Naive thymus-derived CD8-positive, alpha-beta T cell (primary cell): ENCODE measurements at regions not wholly inside any gene's neighbourhood (a gene's known extent, or its start where the extent isn't known, plus 50 kb on each side); places are given as distances from the start of the nearest gene placed in this dataset.

Experiments used
- ATAC-seq, 2 donors: fragments of 150-1000 bp; cut with Tn5 transposase in 1 of 2; sonication (Bioruptor Pico), chemical (Tn5 transposase) in 1 of 2; 1 replicate in 1 of 2; 2 replicates in 1 of 2; pipeline ENCODE4 v1.10.0; 2021; ENCODE audit warnings: mild to moderate bottlenecking in 2 of 2, moderate library complexity in 2 of 2
- POLR2A ChIA-PET: fragments of 350-600 bp; sonication (Branson Sonifier 250); formaldehyde crosslinking; loops from one replicate; lab custom pipeline; 2021; ENCODE audit warnings: antibody characterized with exemption; lab: Charles Lee
- DNase-seq, 10 donors: peaks; one replicate each; pipeline versions ENCODE4 v3.0.0 to v3.0.0-alpha.2; 2020 to 2022
- H3K27ac Mint-ChIP-seq, 10 donors: one replicate each; pipeline ENCODE4 v1.8.0; 2020 to 2022; ENCODE audit warnings: mild to moderate bottlenecking in 10 of 10, mixed read lengths in 10 of 10, moderate library complexity in 4 of 10, inconsistent platforms in 1 of 10
- H3K27me3 Mint-ChIP-seq, 5 donors: one replicate each; pipeline ENCODE4 v1.8.0; 2021 to 2022; ENCODE audit warnings: mixed read lengths in 5 of 5
- H3K36me3 Mint-ChIP-seq, 3 donors: one replicate each; pipeline ENCODE4 v1.8.0; 2020 to 2022; ENCODE audit warnings: mixed read lengths in 3 of 3, mild to moderate bottlenecking in 2 of 3, inconsistent platforms in 1 of 3
- H3K4me1 Mint-ChIP-seq, 4 donors: one replicate each; pipeline ENCODE4 v1.8.0; 2021 to 2022; ENCODE audit warnings: mixed read lengths in 4 of 4
- H3K4me3 Mint-ChIP-seq, 10 donors: one replicate each; pipeline ENCODE4 v1.8.0; 2020 to 2022; ENCODE audit warnings: mild to moderate bottlenecking in 10 of 10, mixed read lengths in 10 of 10, moderate library complexity in 6 of 10, inconsistent platforms in 1 of 10
- H3K9me3 Mint-ChIP-seq, 9 donors: one replicate each; pipeline ENCODE4 v1.8.0; 2020 to 2022; ENCODE audit warnings: mixed read lengths in 9 of 9, mild to moderate bottlenecking in 3 of 9, inconsistent platforms in 1 of 9, moderate library complexity in 1 of 9

- ATAC-seq = no peak
These were observed 107.8 kb upstream of the CXCL12 start for GRCh38 chr10:44492678-44493077.

GRCh38 chr10:44498222-44498621 lies 113.3 kb upstream of the CXCL12 start:
- ATAC-seq (no peak), DNase-seq (no peak)
- Mint-ChIP-seq H3K36me3 (no peaks in the 10 kb centered on the region), H3K27ac (no peak overlapping the region), H3K4me1 (no peaks in the 10 kb centered on the region), H3K4me3 (no peak overlapping the region), H3K27me3 (peaks cover 0 to 8% (median 5%) of the 10 kb centered on the region in 5 donors), H3K9me3 (peaks cover 0 to 11% (median 8%) of the 10 kb centered on the region in 9 donors)
- POLR2A ChIA-PET = no interaction called here

More at GRCh38 chr10:44492678-44493077, 107.8 kb upstream of the CXCL12 start:
- no peak for DNase-seq
- Mint-ChIP-seq H3K27me3 (peaks cover 7 to 29% (median 12%) of the 10 kb centered on the region in 5 donors), H3K9me3 (peaks cover 0 to 29% (median 22%) of the 10 kb centered on the region in 9 donors), H3K4me3 (no peak overlapping the region), H3K27ac (no peak overlapping the region), H3K4me1 (no peaks in the 10 kb centered on the region), H3K36me3 (no peaks in the 10 kb centered on the region)
- POLR2A ChIA-PET = no interaction called here

GRCh38 chr10:44500451-44500850 lies 115.6 kb upstream of the CXCL12 start:
- H3K36me3 Mint-ChIP-seq = no peaks in the 10 kb centered on the region
- DNase-seq (no peak), ATAC-seq (no peak)
- H3K4me1 Mint-ChIP-seq = no peaks in the 10 kb centered on the region
- no peak overlapping the region for H3K27ac Mint-ChIP-seq
- peaks cover 0 to 12% (median 1%) of the 10 kb centered on the region in 5 donors for H3K27me3 Mint-ChIP-seq
- POLR2A ChIA-PET = no interaction called here
- H3K9me3 Mint-ChIP-seq = peaks cover 0 to 9% (median 6%) of the 10 kb centered on the region in 9 donors
- no peak overlapping the region for H3K4me3 Mint-ChIP-seq

GRCh38 chr10:44506386-44506785 lies 121.5 kb upstream of the CXCL12 start:
- Mint-ChIP-seq H3K27ac (no peak overlapping the region), H3K27me3 (peaks cover 3 to 36% (median 6%) of the 10 kb centered on the region in 5 donors), H3K9me3 (peaks cover 0 to 3% (median 0%) of the 10 kb centered on the region in 9 donors), H3K4me1 (no peaks in the 10 kb centered on the region), H3K36me3 (no peaks in the 10 kb centered on the region), H3K4me3 (no peak overlapping the region)
- DNase-seq = no peak
- ATAC-seq = no peak
- POLR2A ChIA-PET = no interaction called here

GRCh38 chr10:44510379-44511115 lies 125.7 kb upstream of the CXCL12 start:
- Mint-ChIP-seq H3K9me3 (peaks cover 0 to 3% (median 0%) of the 10 kb centered on the region in 9 donors), H3K4me3 (no peak overlapping the region), H3K27ac (no peak overlapping the region), H3K27me3 (peaks cover 3 to 28% (median 6%) of the 10 kb centered on the region in 5 donors), H3K4me1 (no peaks in the 10 kb centered on the region), H3K36me3 (no peaks in the 10 kb centered on the region)
- no peak for DNase-seq
- ATAC-seq = no peak
- POLR2A ChIA-PET = no interaction called here

- Mint-ChIP-seq H3K27me3 (peaks cover 4 to 28% (median 6%) of the 10 kb centered on the region in 5 donors), H3K9me3 (peaks cover 0 to 3% (median 0%) of the 10 kb centered on the region in 9 donors), H3K4me1 (no peaks in the 10 kb centered on the region), H3K36me3 (no peaks in the 10 kb centered on the region), H3K27ac (no peak overlapping the region), H3K4me3 (no peak overlapping the region)
- DNase-seq (no peak), ATAC-seq (no peak)
- POLR2A ChIA-PET = no interaction called here
These were observed 126.3 kb upstream of the CXCL12 start for GRCh38 chr10:44511166-44511565.

GRCh38 chr10:44511601-44512000 lies 126.7 kb upstream of the CXCL12 start:
- POLR2A ChIA-PET = no interaction called here
- no peaks in the 10 kb centered on the region for H3K36me3 Mint-ChIP-seq
- peaks cover 0 to 3% (median 0%) of the 10 kb centered on the region in 9 donors for H3K9me3 Mint-ChIP-seq
- no peaks in the 10 kb centered on the region for H3K4me1 Mint-ChIP-seq
- no peak for DNase-seq
- H3K4me3 Mint-ChIP-seq = no peak overlapping the region
- H3K27ac Mint-ChIP-seq = no peak overlapping the region
- no peak for ATAC-seq
- peaks cover 3 to 25% (median 6%) of the 10 kb centered on the region in 5 donors for H3K27me3 Mint-ChIP-seq

GRCh38 chr10:44512431-44513022 lies 127.6 kb upstream of the CXCL12 start:
- Mint-ChIP-seq H3K27me3 (peaks cover under 1 to 19% (median 5%) of the 10 kb centered on the region in 5 donors), H3K9me3 (peaks cover 0 to 3% (median 0%) of the 10 kb centered on the region in 9 donors)
- POLR2A ChIA-PET = no interaction called here

GRCh38 chr10:44513591-44513990 lies 128.7 kb upstream of the CXCL12 start:
- no peak overlapping the region for H3K27ac Mint-ChIP-seq
- DNase-seq = no peak
- no peaks in the 10 kb centered on the region for H3K36me3 Mint-ChIP-seq
- ATAC-seq = no peak
- no peak overlapping the region for H3K4me3 Mint-ChIP-seq
- H3K9me3 Mint-ChIP-seq = peaks cover 0 to 3% (median 0%) of the 10 kb centered on the region in 9 donors
- H3K4me1 Mint-ChIP-seq = no peaks in the 10 kb centered on the region
- H3K27me3 Mint-ChIP-seq = peaks cover 0 to 15% (median 2%) of the 10 kb centered on the region in 5 donors
- POLR2A ChIA-PET = no interaction called here

More at GRCh38 chr10:44512431-44513022, 127.6 kb upstream of the CXCL12 start:
- no peak overlapping the region for H3K4me3 Mint-ChIP-seq
- H3K27ac Mint-ChIP-seq = no peak overlapping the region
- no peak for ATAC-seq
- H3K36me3 Mint-ChIP-seq = no peaks in the 10 kb centered on the region
- DNase-seq = no peak
- no peaks in the 10 kb centered on the region for H3K4me1 Mint-ChIP-seq

GRCh38 chr10:44516891-44517290 lies 132.0 kb upstream of the CXCL12 start:
- no peaks in the 10 kb centered on the region for H3K36me3 Mint-ChIP-seq
- H3K27me3 Mint-ChIP-seq = peaks cover 0 to 6% (median 0%) of the 10 kb centered on the region in 5 donors
- H3K4me3 Mint-ChIP-seq = no peak overlapping the region
- POLR2A ChIA-PET = no interaction called here
- H3K27ac Mint-ChIP-seq = no peak overlapping the region
- H3K9me3 Mint-ChIP-seq = peaks cover 0 to 6% (median 0%) of the 10 kb centered on the region in 9 donors
- no peaks in the 10 kb centered on the region for H3K4me1 Mint-ChIP-seq
- DNase-seq (no peak), ATAC-seq (no peak)

GRCh38 chr10:44517635-44518034 lies 132.7 kb upstream of the CXCL12 start:
- Mint-ChIP-seq H3K9me3 (peaks cover 0 to 6% (median 2%) of the 10 kb centered on the region in 9 donors), H3K4me3 (no peak overlapping the region)

GRCh38 chr10:44519361-44519760 lies 134.5 kb upstream of the CXCL12 start:
- H3K27me3 Mint-ChIP-seq = peaks cover 0 to 6% (median 0%) of the 10 kb centered on the region in 5 donors
- POLR2A ChIA-PET = no interaction called here
- H3K4me3 Mint-ChIP-seq = no peak overlapping the region
- peaks cover 0 to 13% (median 7%) of the 10 kb centered on the region in 9 donors for H3K9me3 Mint-ChIP-seq
- ATAC-seq = no peak
- H3K27ac Mint-ChIP-seq = no peak overlapping the region
- no peaks in the 10 kb centered on the region for H3K4me1 Mint-ChIP-seq
- DNase-seq = no peak
- no peaks in the 10 kb centered on the region for H3K36me3 Mint-ChIP-seq

More at GRCh38 chr10:44517635-44518034, 132.7 kb upstream of the CXCL12 start:
- no peak for ATAC-seq
- POLR2A ChIA-PET = no interaction called here
- no peak for DNase-seq
- Mint-ChIP-seq H3K4me1 (no peaks in the 10 kb centered on the region), H3K27me3 (peaks cover 0 to 6% (median 0%) of the 10 kb centered on the region in 5 donors), H3K27ac (no peak overlapping the region), H3K36me3 (no peaks in the 10 kb centered on the region)

- ATAC-seq = no peak
- H3K4me3 Mint-ChIP-seq = no peak overlapping the region
- H3K4me1 Mint-ChIP-seq = no peaks in the 10 kb centered on the region
- H3K27me3 Mint-ChIP-seq = peaks cover 0 to 4% (median 0%) of the 10 kb centered on the region in 5 donors
- H3K36me3 Mint-ChIP-seq = no peaks in the 10 kb centered on the region
- POLR2A ChIA-PET = no interaction called here
- no peak overlapping the region for H3K27ac Mint-ChIP-seq
- H3K9me3 Mint-ChIP-seq = peaks cover 0 to 16% (median 11%) of the 10 kb centered on the region in 9 donors
- no peak for DNase-seq
These were observed 135.8 kb upstream of the CXCL12 start for GRCh38 chr10:44520651-44521050.
